ENCODE measurements at regions not wholly inside any gene's neighbourhood (a gene's known extent, or its start where the extent isn't known, plus 50 kb on each side); places are given as distances from the start of the nearest gene placed in this dataset.
"Not testable (repeated sequence)": the region's sequence is repeated elsewhere in the genome, so short reads cannot be mapped to it uniquely, and the experiment has no call there.

DNA sequence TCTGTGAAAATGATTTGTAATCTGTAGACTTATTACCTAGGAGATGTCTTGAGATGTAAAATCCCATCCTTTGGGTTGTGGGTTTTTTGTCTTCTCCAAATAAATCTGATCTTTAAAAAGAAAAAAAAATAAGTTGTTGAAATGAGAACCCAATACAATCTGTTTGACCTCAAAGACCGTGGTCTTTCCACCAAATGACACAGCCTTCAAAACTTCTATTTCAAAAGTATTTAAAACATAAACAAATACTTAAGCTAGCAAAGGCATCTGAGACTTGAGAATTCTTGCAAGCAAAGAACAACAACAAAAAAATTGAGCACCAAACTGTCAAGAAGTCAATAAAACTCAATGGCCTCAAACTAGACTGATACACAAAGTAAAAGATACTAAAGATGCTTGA, 67.9 kb upstream of the HECW1 start:
- no peak for DNase-seq (ENCODE audit: low spot score)

DNA sequence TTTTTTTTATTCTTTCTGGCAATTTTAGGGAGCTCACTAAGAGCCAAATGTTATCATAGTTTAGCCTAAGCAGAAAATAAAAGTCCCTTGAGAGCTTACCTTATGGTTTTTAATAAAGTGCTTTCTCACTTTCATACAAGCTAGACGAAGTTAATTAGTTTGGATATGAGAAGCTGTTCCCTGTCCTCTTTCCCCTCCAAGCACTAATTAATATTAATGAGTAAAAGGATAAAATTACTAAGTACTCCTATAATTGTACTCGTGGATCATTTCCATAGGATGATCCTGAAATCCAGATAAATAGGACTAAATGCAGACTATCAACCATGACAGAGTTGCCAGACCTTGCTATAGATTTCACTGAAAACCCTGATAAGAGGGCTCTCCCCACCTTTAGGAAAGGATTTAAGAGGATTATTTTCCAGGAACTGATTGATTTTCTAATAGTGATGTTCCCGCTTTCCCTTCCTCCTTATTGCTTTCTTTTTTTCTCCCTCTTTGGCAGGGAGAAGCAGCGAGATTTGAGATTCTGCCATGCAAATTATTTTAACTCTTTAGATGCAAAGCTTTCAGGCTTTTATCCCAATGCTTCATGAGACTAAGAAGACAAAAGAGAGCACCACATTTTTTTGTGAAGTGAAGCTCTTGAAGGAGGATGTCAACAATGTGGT, 58.3 kb upstream of the HECW1 start:
- DNase-seq (ENCODE audit: low spot score) = no peak

DNA sequence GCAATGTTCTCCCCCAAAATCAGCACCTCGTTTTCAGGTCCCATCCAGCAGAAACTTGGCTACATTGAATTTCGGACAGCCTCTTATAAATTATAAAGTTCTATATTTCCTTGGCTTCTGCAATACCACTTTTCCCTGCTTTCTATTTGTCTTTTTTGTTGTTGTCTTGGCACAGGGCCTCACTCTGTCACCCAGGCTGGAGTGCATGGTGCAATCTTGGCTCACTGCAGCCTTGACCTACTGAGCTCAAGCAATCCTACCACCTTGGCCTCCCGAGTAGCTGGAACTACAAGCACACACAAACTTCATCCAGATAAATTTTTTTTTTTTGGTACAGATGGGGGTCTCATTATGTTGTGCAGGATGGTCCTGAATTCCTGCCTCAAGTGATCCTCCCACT, 55.3 kb upstream of the HECW1 start:
- DNase-seq (ENCODE audit: low spot score) = no peak

DNA sequence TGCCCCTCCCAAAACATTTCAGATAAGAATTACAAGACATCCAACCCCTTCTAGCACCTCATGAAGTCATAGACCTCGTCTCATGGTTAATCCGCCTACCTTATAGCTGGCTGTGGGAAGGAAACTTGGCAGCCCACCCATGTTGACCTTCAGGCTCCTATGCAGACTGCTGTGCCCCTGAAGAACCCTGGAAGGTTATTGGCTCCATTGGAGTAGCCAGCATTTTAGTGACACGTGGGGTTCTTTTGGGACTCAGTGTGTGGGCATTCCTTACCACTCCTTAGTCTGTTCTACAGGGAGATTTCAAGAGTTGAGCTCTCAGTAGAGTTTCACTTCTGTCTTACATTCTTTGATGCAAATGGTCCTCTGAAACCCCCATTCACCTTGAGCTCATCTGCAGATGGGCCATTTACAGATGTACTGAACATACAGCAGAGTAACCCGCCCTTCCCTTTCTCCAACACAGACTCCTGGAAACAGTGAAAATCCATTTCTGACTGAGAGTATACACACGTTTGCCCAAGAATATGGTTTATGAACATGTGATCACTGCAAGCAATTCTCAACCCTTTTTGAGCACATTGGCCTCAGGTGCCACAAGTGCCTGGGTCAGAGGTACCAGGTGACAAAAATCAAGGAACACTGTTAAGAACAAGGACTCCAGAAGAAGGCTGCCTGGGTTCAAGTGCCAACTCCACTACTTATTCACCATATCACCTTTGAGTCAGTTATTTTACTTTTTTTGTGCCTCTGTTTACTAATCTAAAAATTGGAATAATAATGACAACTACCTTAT, 54.0 kb upstream of the HECW1 start:
- peak; percentile 12 for DNase-seq (ENCODE audit: low spot score)

GRCh38 chr7:43059067-43059600, 53.3 kb upstream of the HECW1 start:
- not testable (repeated sequence) for DNase-seq (ENCODE audit: low spot score)

All from germinal center (tissue), 1 donor.